DOHH2 (cell line): ENCODE measurements at regions not wholly inside any gene's neighbourhood (a gene's known extent, or its start where the extent isn't known, plus 50 kb on each side); places are given as distances from the start of the nearest gene placed in this dataset.

ENCODE experiments used
- H3F3A ChIP-seq: fragments of 200-600 bp; sonication (generic), shearing (Covaris generic); 2 replicates; pipeline ENCODE4 v1.6.0; 2016; ENCODE audit warnings: antibody characterized with exemption, mild to moderate bottlenecking; ENCODE audit not compliant: control insufficient read depth, insufficient read depth
- H3K27ac ChIP-seq: fragments of 200-600 bp; sonication (generic); 2 replicates; pipeline ENCODE4 v1.5.1; 2014; ENCODE audit warnings: low read depth, mild to moderate bottlenecking, low read length, moderate library complexity
- H3K27me3 ChIP-seq: fragments of 200-600 bp; sonication (generic); 2 replicates; pipeline ENCODE4 v1.6.1; 2014; ENCODE audit warnings: mild to moderate bottlenecking, low read length, mixed read lengths; ENCODE audit not compliant: control insufficient read depth
- H3K36me3 ChIP-seq: fragments of 200-600 bp; sonication (generic); 2 replicates; pipeline ENCODE4 v1.6.1; 2014; ENCODE audit warnings: mild to moderate bottlenecking, low read length, moderate library complexity, mixed read lengths; ENCODE audit not compliant: control insufficient read depth
- H3K4me1 ChIP-seq: fragments of 200-600 bp; sonication (generic); 2 replicates; pipeline ENCODE4 v1.6.1; 2014; ENCODE audit warnings: mild to moderate bottlenecking, low read length, mixed read lengths; ENCODE audit not compliant: control insufficient read depth
- H3K4me2 ChIP-seq: fragments of 200-600 bp; sonication (generic); 2 replicates; pipeline ENCODE4 v1.6.0; 2014; ENCODE audit warnings: mild to moderate bottlenecking, low read length, moderate library complexity
- H3K4me3 ChIP-seq: fragments of 200-600 bp; sonication (generic); 2 replicates; pipeline ENCODE4 v1.5.1; 2014; ENCODE audit warnings: mild to moderate bottlenecking, low read length, mixed read lengths
- H3K79me2 ChIP-seq: fragments of 200-600 bp; sonication (generic); 2 replicates; pipeline ENCODE4 v1.6.1; 2014; ENCODE audit warnings: mild to moderate bottlenecking, low read length, mixed read lengths; ENCODE audit not compliant: control insufficient read depth
- H3K9me2 ChIP-seq: fragments of 200-600 bp; sonication (generic); replicated peaks from 2 replicates; pipeline ENCODE4 v1.6.1; 2014; ENCODE audit warnings: mild to moderate bottlenecking, low read length, mixed read lengths; ENCODE audit not compliant: control insufficient read depth
- H3K9me3 ChIP-seq: fragments of 200-600 bp; sonication (generic); 2 replicates; pipeline ENCODE4 v1.6.1; 2014; ENCODE audit warnings: antibody characterized with exemption, low read length, mixed read lengths; ENCODE audit not compliant: control insufficient read depth, insufficient read depth
- H4K20me1 ChIP-seq: fragments of 200-600 bp; sonication (generic); 2 replicates; pipeline ENCODE4 v1.6.0; 2014; ENCODE audit warnings: low read depth, mild to moderate bottlenecking, antibody characterized with exemption, low read length, moderate library complexity; ENCODE audit not compliant: control insufficient read depth, insufficient read depth
- EZH2phosphoT487 ChIP-seq: fragments of 200-600 bp; sonication (generic); IDR thresholded peaks from 2 replicates; pipeline ENCODE4 v1.6.1; 2017; ENCODE audit warnings: borderline replicate concordance, mild to moderate bottlenecking, antibody characterized with exemption, low read length, moderate library complexity, mixed read lengths
- TF ChIP-seq, protein P1 (sequence below): fragments of 200-600 bp; sonication (generic); IDR thresholded peaks from one replicate; pipeline ENCODE4 v1.5.1; 2014; ENCODE audit warnings: antibody characterized with exemption, mild to moderate bottlenecking, low read depth, low read length; ENCODE audit not compliant: poor library complexity, severe bottlenecking

DNA sequence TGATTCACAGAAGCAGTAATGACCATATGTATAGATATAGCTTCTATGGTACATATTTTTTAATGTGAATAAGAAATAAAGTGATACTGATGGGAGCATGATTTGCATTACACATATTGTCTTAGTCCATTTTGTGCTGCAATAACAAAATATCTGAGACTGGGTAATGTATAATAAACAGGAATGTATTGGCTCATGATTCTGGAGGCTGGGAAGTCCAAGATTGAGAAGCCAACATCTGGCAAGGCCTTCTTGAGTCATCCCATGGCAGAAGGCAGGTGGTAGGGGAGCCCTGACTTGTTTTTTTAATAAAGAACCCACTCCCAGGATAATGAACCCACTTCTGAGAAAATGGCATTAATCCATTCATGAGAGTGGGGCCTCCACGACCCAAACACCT is 185.6 kb upstream of the RREB1 start:
- Histone ChIP-seq H3K36me3 (no peaks in the 10 kb centered on the region), H3K79me2 (no peaks in the 10 kb centered on the region)

DNA sequence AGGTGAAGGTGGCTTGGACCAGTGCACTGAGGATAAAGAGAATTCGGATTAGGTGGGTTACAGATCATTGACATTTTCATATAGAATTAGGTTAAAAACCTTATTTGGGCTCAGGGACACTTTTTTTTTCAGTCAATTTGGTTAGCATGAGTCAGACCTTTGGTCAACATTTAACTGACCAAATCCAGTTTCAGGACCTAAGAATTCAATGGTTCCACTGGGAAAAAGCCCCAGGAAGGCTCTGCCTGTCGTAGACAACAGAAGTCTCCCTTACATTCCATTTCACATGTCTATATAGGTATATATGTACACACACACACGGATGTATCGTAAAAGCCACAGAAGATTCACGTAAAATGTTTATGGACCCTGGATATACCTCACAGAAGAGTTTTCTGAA is 184.2 kb upstream of the RREB1 start:
- Histone ChIP-seq H3K4me3 (no peak overlapping the region), H3K36me3 (no peaks in the 10 kb centered on the region), H3K79me2 (no peaks in the 10 kb centered on the region), H3K4me1 (no peaks in the 10 kb centered on the region), H4K20me1 (no peaks in the 10 kb centered on the region), H3K9me2 (no peaks in the 10 kb centered on the region), H3K4me2 (no peak overlapping the region), H3F3A (no peaks in the 10 kb centered on the region), H3K27ac (no peak overlapping the region), H3K27me3 (peaks cover 8% of the 10 kb centered on the region), H3K9me3 (no peaks in the 10 kb centered on the region)
- TF ChIP-seq, protein P1, sequence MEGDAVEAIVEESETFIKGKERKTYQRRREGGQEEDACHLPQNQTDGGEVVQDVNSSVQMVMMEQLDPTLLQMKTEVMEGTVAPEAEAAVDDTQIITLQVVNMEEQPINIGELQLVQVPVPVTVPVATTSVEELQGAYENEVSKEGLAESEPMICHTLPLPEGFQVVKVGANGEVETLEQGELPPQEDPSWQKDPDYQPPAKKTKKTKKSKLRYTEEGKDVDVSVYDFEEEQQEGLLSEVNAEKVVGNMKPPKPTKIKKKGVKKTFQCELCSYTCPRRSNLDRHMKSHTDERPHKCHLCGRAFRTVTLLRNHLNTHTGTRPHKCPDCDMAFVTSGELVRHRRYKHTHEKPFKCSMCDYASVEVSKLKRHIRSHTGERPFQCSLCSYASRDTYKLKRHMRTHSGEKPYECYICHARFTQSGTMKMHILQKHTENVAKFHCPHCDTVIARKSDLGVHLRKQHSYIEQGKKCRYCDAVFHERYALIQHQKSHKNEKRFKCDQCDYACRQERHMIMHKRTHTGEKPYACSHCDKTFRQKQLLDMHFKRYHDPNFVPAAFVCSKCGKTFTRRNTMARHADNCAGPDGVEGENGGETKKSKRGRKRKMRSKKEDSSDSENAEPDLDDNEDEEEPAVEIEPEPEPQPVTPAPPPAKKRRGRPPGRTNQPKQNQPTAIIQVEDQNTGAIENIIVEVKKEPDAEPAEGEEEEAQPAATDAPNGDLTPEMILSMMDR = no peak
- TF ChIP-seq EZH2phosphoT487 = no peak

More for the DNA sequence above, 185.6 kb upstream of the RREB1 start:
- H3K9me3 ChIP-seq = no peaks in the 10 kb centered on the region
- H3F3A ChIP-seq = no peaks in the 10 kb centered on the region
- H3K4me1 ChIP-seq = no peaks in the 10 kb centered on the region
- no peaks in the 10 kb centered on the region for H3K9me2 ChIP-seq
- H3K27me3 ChIP-seq = peaks cover 13% of the 10 kb centered on the region
- H3K4me2 ChIP-seq = no peak overlapping the region
- H3K4me3 ChIP-seq = no peak overlapping the region
- no peak overlapping the region for H3K27ac ChIP-seq
- no peaks in the 10 kb centered on the region for H4K20me1 ChIP-seq
- TF ChIP-seq, protein P1 = no peak
- no peak for TF ChIP-seq EZH2phosphoT487

DNA sequence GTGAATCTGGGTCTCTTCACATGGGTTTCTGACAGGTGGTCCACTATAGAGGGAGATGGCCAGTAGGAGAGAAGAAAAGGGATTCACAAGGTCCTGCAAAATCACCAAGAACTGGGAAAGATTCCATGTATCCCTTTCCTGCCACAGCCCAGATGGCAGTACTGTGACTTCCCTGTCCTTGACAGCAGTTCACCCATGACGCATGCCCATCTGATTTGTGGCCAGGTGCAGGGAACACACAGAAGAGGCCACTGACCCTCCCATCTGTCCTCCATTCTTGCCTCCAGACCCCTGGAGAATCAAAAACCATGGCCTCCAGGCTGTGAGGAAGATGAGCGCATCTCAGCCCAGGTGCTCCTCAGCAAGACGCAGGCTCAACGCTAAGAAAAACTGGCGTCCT is 183.1 kb upstream of the RREB1 start:
- Histone ChIP-seq H3K79me2 (no peaks in the 10 kb centered on the region), H3K36me3 (no peaks in the 10 kb centered on the region), H3K9me3 (no peaks in the 10 kb centered on the region), H3F3A (no peaks in the 10 kb centered on the region), H3K4me1 (no peaks in the 10 kb centered on the region), H4K20me1 (no peaks in the 10 kb centered on the region), H3K27me3 (peaks cover 2% of the 10 kb centered on the region; the same call in 1 of the 2 replicates), H3K4me2 (no peak overlapping the region), H3K4me3 (no peak overlapping the region), H3K9me2 (no peaks in the 10 kb centered on the region), H3K27ac (no peak overlapping the region)
- TF ChIP-seq, protein P1 = no peak
- no peak for TF ChIP-seq EZH2phosphoT487
